WTC11 (cell line): ENCODE measurements at regions not wholly inside any gene's neighbourhood (a gene's known extent, or its start where the extent isn't known, plus 50 kb on each side); places are given as distances from the start of the nearest gene placed in this dataset.

ENCODE experiments used
- ATAC-seq: fragments of 200-7000 bp; cut with Tn5 transposase; 2 replicates; pipeline ENCODE4 v1.10.0; 2021; ENCODE audit warnings: mild to moderate bottlenecking, moderate library complexity
- CTCF ChIA-PET: fragments of 300-600 bp; sonication (Branson Sonifier 250); formaldehyde crosslinking; loops from one replicate; lab custom pipeline; 2021; ENCODE audit warnings: antibody characterized with exemption; lab: Charles Lee
- POLR2A ChIA-PET: fragments of 350-600 bp; sonication (Branson Sonifier 250); formaldehyde crosslinking; loops from one replicate; lab custom pipeline; 2021; ENCODE audit warnings: antibody characterized with exemption; lab: Charles Lee
- DNase-seq: peaks from one replicate; pipeline ENCODE4 v3.0.0; 2021; ENCODE audit warnings: low spot score
- H3K27ac Mint-ChIP-seq: 2 replicates; pipeline ENCODE4 v1.8.0; 2021; ENCODE audit warnings: mixed read lengths
- H3K27me3 Mint-ChIP-seq: 2 replicates; pipeline ENCODE4 v1.8.0; 2021; ENCODE audit warnings: low read depth, mild to moderate bottlenecking, moderate library complexity, mixed read lengths
- H3K36me3 Mint-ChIP-seq: 2 replicates; pipeline ENCODE4 v1.8.0; 2021; ENCODE audit warnings: mixed read lengths
- H3K4me1 Mint-ChIP-seq: 2 replicates; pipeline ENCODE4 v1.8.0; 2022; ENCODE audit warnings: mixed read lengths
- H3K4me3 Mint-ChIP-seq: 2 replicates; pipeline ENCODE4 v1.8.0; 2021; ENCODE audit warnings: mild to moderate bottlenecking, moderate library complexity, mixed read lengths
- H3K9me3 Mint-ChIP-seq: 2 replicates; pipeline ENCODE4 v1.8.0; 2021; ENCODE audit warnings: mixed read lengths
- EMX1 ChIP-seq: fragments of 250-450 bp; sonication (Bioruptor Pico); IDR thresholded peaks from 2 replicates; pipeline ENCODE4 v1.8.0; 2021; ENCODE audit warnings: mild to moderate bottlenecking
- GTF2I ChIP-seq: fragments of 250-450 bp; sonication (Bioruptor Pico); conservative IDR thresholded peaks from 2 replicates; pipeline ENCODE4 v1.4.0; 2021; ENCODE audit warnings: mild to moderate bottlenecking
- JUN ChIP-seq: sonication (generic); formaldehyde crosslinking; IDR thresholded peaks from 2 replicates; pipeline ENCODE4 v1.8.0; 2023; ENCODE audit warnings: mild to moderate bottlenecking, missing genetic modification reagents
- KAT7 ChIP-seq: sonication (generic); formaldehyde crosslinking; IDR thresholded peaks from 2 replicates; pipeline ENCODE4 v1.8.1; 2023; ENCODE audit warnings: missing genetic modification reagents, mild to moderate bottlenecking, borderline replicate concordance
- MYBL2 ChIP-seq: sonication (generic); formaldehyde crosslinking; IDR thresholded peaks from 2 replicates; pipeline ENCODE4 v1.8.1; 2023; ENCODE audit warnings: mild to moderate bottlenecking, moderate library complexity, missing genetic modification reagents
- NFYB ChIP-seq: sonication (generic); formaldehyde crosslinking; conservative IDR thresholded peaks from 2 replicates; pipeline ENCODE4 v1.8.0; 2022; ENCODE audit warnings: low read depth, missing genetic modification reagents
- NR3C1 ChIP-seq: sonication (generic); formaldehyde crosslinking; conservative IDR thresholded peaks from 2 replicates; pipeline ENCODE4 v1.8.1; 2023; ENCODE audit warnings: low read depth, mild to moderate bottlenecking, missing genetic modification reagents
- RELA ChIP-seq: sonication (generic); formaldehyde crosslinking; IDR thresholded peaks from 2 replicates; pipeline ENCODE4 v1.8.1; 2022; ENCODE audit warnings: missing genetic modification reagents, mild to moderate bottlenecking, borderline replicate concordance
- RORB ChIP-seq: fragments of 250-450 bp; sonication (Bioruptor Pico); IDR thresholded peaks from 2 replicates; pipeline ENCODE4 v1.9.0; 2021; ENCODE audit warnings: mild to moderate bottlenecking
- SMAD3 ChIP-seq: sonication (generic); formaldehyde crosslinking; IDR thresholded peaks from 2 replicates; pipeline ENCODE4 v1.8.0; 2022; ENCODE audit warnings: missing genetic modification reagents, mild to moderate bottlenecking, borderline replicate concordance
- TEAD4 ChIP-seq: sonication (generic); formaldehyde crosslinking; IDR thresholded peaks from 2 replicates; pipeline ENCODE4 v1.8.0; 2022; ENCODE audit warnings: mild to moderate bottlenecking, missing genetic modification reagents
- ZBTB21 ChIP-seq: sonication (generic); formaldehyde crosslinking; IDR thresholded peaks from 2 replicates; pipeline ENCODE4 v1.8.1; 2023; ENCODE audit warnings: mild to moderate bottlenecking, missing genetic modification reagents, borderline replicate concordance
- ZNF232 ChIP-seq: sonication (generic); formaldehyde crosslinking; IDR thresholded peaks from 2 replicates; pipeline ENCODE4 v1.8.0; 2022; ENCODE audit warnings: mild to moderate bottlenecking, missing genetic modification reagents
- ZNF263 ChIP-seq: sonication (generic); formaldehyde crosslinking; IDR thresholded peaks from 2 replicates; pipeline ENCODE4 v1.8.1; 2022; ENCODE audit warnings: low read depth, mild to moderate bottlenecking, moderate library complexity, missing genetic modification reagents
- ZNF416 ChIP-seq: fragments of 250-450 bp; sonication (Bioruptor Pico); IDR thresholded peaks from 2 replicates; pipeline ENCODE4 v1.9.0; 2021; ENCODE audit warnings: mild to moderate bottlenecking, inconsistent platforms
- TF ChIP-seq, protein P1 (sequence below): sonication (generic); formaldehyde crosslinking; IDR thresholded peaks from 2 replicates; pipeline ENCODE4 v1.8.1; 2022; ENCODE audit warnings: mild to moderate bottlenecking, missing genetic modification reagents, moderate library complexity, borderline replicate concordance
- TF ChIP-seq, protein P2 (sequence below): sonication (generic); formaldehyde crosslinking; IDR thresholded peaks from 2 replicates; pipeline ENCODE4 v1.8.1; 2023; ENCODE audit warnings: mild to moderate bottlenecking, missing genetic modification reagents
- TF ChIP-seq, protein P3 (sequence below): sonication (generic); formaldehyde crosslinking; conservative IDR thresholded peaks from 2 replicates; pipeline ENCODE4 v1.8.1; 2023; ENCODE audit warnings: mild to moderate bottlenecking, low read depth, missing genetic modification reagents, moderate library complexity
- TF ChIP-seq, protein P4 (sequence below): sonication (generic); formaldehyde crosslinking; IDR thresholded peaks from 2 replicates; pipeline ENCODE4 v1.8.1; 2022; ENCODE audit warnings: low read depth, mild to moderate bottlenecking, moderate library complexity, missing genetic modification reagents, borderline replicate concordance
- TF ChIP-seq, protein P5 (sequence below): fragments of 250-450 bp; sonication (Bioruptor Pico); IDR thresholded peaks from 2 replicates; pipeline ENCODE4 v1.9.0; 2021; ENCODE audit warnings: mild to moderate bottlenecking, borderline replicate concordance

DNA sequence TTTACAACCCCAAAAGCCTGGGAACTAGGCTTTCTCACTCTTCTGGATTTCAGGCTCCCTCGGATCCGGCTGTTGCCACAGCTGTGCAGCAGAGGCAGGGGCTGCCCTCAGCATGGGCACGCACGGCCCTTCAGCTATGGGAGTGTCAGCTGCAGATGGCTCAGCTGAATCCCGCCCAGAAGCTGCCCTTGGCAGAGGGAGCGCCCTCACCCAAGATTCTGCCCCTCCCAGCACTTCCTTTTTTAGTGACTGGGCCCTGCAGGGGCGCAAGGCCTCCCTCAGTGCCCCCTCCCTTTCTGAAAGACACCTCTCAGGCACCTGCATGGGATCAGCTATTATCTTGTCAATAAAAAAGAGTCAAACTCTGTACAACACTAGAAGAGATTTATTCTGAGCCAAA, 67.9 kb upstream of the THBS2 start:
- ChIA-PET POLR2A (no interaction called here), CTCF (no interaction called here)
- DNase-seq (no peak), ATAC-seq (no peak)
- Mint-ChIP-seq H3K27me3 (no peaks in the 10 kb centered on the region; the same call in 1 of the 2 replicates), H3K36me3 (no peaks in the 10 kb centered on the region), H3K4me3 (no peak overlapping the region), H3K4me1 (0 out of 2 replicates have a peak, but pooled peaks cover 2% of the 10 kb centered on the region), H3K9me3 (peaks cover 10% of the 10 kb centered on the region), H3K27ac (no peak overlapping the region)
- TF ChIP-seq ZNF232 (no peak), NR3C1 (CRISPR knock-in tag) (no peak), RELA (no peak), ZNF416 (no peak), JUN (no peak), ZNF263 (no peak), RORB (CRISPR knock-in tag) (no peak), KAT7 (no peak), TEAD4 (CRISPR knock-in tag) (no peak), GTF2I (CRISPR knock-in tag) (no peak)
- TF ChIP-seq, protein P1, sequence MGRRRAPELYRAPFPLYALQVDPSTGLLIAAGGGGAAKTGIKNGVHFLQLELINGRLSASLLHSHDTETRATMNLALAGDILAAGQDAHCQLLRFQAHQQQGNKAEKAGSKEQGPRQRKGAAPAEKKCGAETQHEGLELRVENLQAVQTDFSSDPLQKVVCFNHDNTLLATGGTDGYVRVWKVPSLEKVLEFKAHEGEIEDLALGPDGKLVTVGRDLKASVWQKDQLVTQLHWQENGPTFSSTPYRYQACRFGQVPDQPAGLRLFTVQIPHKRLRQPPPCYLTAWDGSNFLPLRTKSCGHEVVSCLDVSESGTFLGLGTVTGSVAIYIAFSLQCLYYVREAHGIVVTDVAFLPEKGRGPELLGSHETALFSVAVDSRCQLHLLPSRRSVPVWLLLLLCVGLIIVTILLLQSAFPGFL, result no peak
- TF ChIP-seq, protein P2, sequence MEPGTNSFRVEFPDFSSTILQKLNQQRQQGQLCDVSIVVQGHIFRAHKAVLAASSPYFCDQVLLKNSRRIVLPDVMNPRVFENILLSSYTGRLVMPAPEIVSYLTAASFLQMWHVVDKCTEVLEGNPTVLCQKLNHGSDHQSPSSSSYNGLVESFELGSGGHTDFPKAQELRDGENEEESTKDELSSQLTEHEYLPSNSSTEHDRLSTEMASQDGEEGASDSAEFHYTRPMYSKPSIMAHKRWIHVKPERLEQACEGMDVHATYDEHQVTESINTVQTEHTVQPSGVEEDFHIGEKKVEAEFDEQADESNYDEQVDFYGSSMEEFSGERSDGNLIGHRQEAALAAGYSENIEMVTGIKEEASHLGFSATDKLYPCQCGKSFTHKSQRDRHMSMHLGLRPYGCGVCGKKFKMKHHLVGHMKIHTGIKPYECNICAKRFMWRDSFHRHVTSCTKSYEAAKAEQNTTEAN (CRISPR knock-in tag), result no peak
- TF ChIP-seq, protein P3, sequence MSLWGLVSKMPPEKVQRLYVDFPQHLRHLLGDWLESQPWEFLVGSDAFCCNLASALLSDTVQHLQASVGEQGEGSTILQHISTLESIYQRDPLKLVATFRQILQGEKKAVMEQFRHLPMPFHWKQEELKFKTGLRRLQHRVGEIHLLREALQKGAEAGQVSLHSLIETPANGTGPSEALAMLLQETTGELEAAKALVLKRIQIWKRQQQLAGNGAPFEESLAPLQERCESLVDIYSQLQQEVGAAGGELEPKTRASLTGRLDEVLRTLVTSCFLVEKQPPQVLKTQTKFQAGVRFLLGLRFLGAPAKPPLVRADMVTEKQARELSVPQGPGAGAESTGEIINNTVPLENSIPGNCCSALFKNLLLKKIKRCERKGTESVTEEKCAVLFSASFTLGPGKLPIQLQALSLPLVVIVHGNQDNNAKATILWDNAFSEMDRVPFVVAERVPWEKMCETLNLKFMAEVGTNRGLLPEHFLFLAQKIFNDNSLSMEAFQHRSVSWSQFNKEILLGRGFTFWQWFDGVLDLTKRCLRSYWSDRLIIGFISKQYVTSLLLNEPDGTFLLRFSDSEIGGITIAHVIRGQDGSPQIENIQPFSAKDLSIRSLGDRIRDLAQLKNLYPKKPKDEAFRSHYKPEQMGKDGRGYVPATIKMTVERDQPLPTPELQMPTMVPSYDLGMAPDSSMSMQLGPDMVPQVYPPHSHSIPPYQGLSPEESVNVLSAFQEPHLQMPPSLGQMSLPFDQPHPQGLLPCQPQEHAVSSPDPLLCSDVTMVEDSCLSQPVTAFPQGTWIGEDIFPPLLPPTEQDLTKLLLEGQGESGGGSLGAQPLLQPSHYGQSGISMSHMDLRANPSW, result no peak

DNA sequence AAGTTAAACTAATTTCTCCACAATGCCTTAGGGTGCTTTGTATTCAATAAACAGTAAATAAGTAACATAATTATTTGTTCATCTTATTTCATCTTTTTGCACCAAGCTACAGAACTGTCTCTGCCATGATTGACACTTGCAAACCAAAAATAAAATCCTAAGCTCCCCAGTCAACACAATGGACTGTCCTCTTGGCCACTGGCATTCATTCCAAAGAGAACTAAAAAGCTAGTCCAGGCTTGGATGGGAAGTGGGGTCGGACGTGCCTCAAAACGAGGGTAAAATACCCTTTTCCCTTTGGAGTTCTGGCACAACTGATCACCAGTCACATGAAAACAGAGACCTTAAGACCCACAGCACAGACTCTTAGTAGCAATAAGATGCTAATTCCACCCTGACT, 66.4 kb upstream of the THBS2 start:
- DNase-seq (no peak), ATAC-seq (no peak)
- Mint-ChIP-seq H3K27me3 (no peaks in the 10 kb centered on the region; the same call in 1 of the 2 replicates), H3K4me1 (0 out of 2 replicates have a peak, but pooled peaks cover 2% of the 10 kb centered on the region), H3K36me3 (no peaks in the 10 kb centered on the region), H3K27ac (no peak overlapping the region), H3K9me3 (peaks cover 7% of the 10 kb centered on the region), H3K4me3 (no peak overlapping the region)
- ChIA-PET CTCF (no interaction called here), POLR2A (no interaction called here)
- TF ChIP-seq, protein P4, sequence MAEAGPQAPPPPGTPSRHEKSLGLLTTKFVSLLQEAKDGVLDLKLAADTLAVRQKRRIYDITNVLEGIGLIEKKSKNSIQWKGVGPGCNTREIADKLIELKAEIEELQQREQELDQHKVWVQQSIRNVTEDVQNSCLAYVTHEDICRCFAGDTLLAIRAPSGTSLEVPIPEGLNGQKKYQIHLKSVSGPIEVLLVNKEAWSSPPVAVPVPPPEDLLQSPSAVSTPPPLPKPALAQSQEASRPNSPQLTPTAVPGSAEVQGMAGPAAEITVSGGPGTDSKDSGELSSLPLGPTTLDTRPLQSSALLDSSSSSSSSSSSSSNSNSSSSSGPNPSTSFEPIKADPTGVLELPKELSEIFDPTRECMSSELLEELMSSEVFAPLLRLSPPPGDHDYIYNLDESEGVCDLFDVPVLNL (CRISPR knock-in tag), result no peak
- TF ChIP-seq KAT7 (no peak), SMAD3 (CRISPR knock-in tag) (no peak), EMX1 (CRISPR knock-in tag) (no peak), TEAD4 (CRISPR knock-in tag) (no peak), MYBL2 (no peak), ZBTB21 (CRISPR knock-in tag) (no peak), NFYB (CRISPR knock-in tag) (no peak)
- TF ChIP-seq, protein P5, sequence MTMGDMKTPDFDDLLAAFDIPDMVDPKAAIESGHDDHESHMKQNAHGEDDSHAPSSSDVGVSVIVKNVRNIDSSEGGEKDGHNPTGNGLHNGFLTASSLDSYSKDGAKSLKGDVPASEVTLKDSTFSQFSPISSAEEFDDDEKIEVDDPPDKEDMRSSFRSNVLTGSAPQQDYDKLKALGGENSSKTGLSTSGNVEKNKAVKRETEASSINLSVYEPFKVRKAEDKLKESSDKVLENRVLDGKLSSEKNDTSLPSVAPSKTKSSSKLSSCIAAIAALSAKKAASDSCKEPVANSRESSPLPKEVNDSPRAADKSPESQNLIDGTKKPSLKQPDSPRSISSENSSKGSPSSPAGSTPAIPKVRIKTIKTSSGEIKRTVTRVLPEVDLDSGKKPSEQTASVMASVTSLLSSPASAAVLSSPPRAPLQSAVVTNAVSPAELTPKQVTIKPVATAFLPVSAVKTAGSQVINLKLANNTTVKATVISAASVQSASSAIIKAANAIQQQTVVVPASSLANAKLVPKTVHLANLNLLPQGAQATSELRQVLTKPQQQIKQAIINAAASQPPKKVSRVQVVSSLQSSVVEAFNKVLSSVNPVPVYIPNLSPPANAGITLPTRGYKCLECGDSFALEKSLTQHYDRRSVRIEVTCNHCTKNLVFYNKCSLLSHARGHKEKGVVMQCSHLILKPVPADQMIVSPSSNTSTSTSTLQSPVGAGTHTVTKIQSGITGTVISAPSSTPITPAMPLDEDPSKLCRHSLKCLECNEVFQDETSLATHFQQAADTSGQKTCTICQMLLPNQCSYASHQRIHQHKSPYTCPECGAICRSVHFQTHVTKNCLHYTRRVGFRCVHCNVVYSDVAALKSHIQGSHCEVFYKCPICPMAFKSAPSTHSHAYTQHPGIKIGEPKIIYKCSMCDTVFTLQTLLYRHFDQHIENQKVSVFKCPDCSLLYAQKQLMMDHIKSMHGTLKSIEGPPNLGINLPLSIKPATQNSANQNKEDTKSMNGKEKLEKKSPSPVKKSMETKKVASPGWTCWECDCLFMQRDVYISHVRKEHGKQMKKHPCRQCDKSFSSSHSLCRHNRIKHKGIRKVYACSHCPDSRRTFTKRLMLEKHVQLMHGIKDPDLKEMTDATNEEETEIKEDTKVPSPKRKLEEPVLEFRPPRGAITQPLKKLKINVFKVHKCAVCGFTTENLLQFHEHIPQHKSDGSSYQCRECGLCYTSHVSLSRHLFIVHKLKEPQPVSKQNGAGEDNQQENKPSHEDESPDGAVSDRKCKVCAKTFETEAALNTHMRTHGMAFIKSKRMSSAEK (CRISPR knock-in tag), result no peak
